ENCODE measurements at regions not wholly inside any gene's neighbourhood (a gene's known extent, or its start where the extent isn't known, plus 50 kb on each side); places are given as distances from the start of the nearest gene placed in this dataset.
A peak's percentile ranks its signal among the peaks of the same experiment; 100 is the strongest.

DNA sequence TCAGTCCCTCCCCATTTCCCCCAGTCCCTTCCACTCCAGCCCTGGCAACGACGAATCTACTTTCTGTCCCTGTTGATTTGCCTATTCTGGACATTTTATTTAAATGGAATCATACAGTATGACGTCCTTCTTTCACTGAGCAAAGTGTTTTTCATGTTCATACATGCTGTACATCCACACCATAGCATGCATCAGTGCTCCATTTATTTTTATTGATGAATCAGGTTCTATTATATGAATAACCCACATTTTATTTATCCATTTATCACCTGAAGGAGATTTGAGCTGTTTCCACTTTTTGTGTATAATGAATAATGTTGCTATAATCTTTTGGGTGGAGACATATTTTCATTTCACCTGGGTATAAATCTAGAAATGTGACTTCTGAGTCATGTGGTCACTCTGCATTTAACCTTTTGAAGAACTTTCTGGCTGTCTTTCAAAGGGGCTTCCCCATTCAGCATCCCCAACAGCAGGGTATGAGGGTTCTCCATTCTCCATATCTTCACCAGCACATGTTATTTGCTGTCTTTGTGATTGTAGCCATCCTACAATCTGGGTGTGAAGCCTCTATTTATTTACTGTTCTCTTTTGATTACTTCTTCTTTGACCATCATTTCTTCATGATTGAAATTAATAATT, 531.7 kb downstream of the ETS1 start:
- Mint-ChIP-seq H3K4me1 (no peaks in the 10 kb centered on the region), H3K4me3 (no peak overlapping the region), H3K36me3 (no peaks in the 10 kb centered on the region), H3K27ac (no peak overlapping the region), H3K9me3 (no peaks in the 10 kb centered on the region), H3K27me3 (ENCODE audit: low read depth) (no peaks in the 10 kb centered on the region)
- ChIA-PET CTCF (no interaction called here), POLR2A (no interaction called here)
- DNase-seq (ENCODE audit: low spot score) (no peak), ATAC-seq (no peak)
- TF ChIP-seq ZNF138 (CRISPR knock-in tag; conservative IDR thresholded peaks at IDR 0.05) (no peak), ZSCAN18 (CRISPR knock-in tag; IDR thresholded peaks at IDR 0.05) (no peak), ATF3 (CRISPR knock-in tag; conservative IDR thresholded peaks at IDR 0.05) (no peak)

- Mint-ChIP-seq H3K36me3 (no peaks in the 10 kb centered on the region), H3K4me3 (no peak overlapping the region), H3K4me1 (no peaks in the 10 kb centered on the region), H3K27me3 (ENCODE audit: low read depth) (no peaks in the 10 kb centered on the region), H3K27ac (no peak overlapping the region), H3K9me3 (no peaks in the 10 kb centered on the region)
- TF ChIP-seq MXD4 (CRISPR knock-in tag; IDR thresholded peaks at IDR 0.05; ENCODE audit: borderline replicate concordance) (no peak), JUN (CRISPR knock-in tag; IDR thresholded peaks at IDR 0.05) (no peak), GRHL2 (CRISPR knock-in tag; IDR thresholded peaks at IDR 0.05; ENCODE audit: insufficient replicate concordance, severe bottlenecking) (no peak)
- TF ChIP-seq, protein P1, sequence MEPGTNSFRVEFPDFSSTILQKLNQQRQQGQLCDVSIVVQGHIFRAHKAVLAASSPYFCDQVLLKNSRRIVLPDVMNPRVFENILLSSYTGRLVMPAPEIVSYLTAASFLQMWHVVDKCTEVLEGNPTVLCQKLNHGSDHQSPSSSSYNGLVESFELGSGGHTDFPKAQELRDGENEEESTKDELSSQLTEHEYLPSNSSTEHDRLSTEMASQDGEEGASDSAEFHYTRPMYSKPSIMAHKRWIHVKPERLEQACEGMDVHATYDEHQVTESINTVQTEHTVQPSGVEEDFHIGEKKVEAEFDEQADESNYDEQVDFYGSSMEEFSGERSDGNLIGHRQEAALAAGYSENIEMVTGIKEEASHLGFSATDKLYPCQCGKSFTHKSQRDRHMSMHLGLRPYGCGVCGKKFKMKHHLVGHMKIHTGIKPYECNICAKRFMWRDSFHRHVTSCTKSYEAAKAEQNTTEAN (CRISPR knock-in tag; IDR thresholded peaks at IDR 0.05): no peak
- ChIA-PET CTCF (no interaction called here), POLR2A (no interaction called here)
- no peak for DNase-seq (ENCODE audit: low spot score)
- ATAC-seq: no peak
Measured at GRCh38 chr11:128053981-128054931, 533.1 kb downstream of the ETS1 start.

DNA sequence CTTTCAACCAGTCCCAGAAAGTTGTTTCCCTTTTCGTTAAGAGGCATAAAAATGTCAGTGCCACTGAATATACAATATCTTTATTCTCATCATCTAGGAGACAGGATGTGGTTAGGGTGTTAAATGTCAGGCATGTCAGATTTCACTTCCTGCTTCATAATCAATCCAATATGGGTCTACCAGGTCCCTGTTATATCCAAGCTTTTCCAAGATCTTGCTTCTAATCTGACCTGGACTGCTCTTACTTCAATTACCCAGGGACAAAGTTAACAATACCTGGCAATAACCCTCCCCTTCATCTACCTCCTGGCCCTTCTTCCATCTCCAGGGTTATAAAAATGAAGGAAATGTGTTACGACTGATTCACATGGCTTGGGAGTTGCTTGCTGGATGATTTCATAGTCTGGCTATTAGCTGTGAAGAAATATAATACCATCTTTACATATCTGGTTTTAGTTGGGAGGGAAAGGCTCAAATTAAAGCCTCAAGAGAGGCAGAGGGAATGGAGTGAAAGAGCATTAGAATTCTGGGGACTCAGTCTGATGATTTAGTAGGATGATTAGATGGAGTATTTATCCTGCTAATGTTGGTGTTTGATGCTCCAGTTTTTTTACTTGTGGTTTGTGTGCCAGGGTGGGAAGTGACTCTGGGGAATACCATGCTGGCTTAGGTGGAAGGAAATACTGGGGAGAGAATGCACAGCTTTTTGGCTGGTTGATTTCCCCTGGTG, 534.3 kb downstream of the ETS1 start:
- DNase-seq (ENCODE audit: low spot score) (no peak), ATAC-seq (no peak)
- Mint-ChIP-seq H3K4me1 (no peaks in the 10 kb centered on the region), H3K9me3 (no peaks in the 10 kb centered on the region), H3K4me3 (no peak overlapping the region), H3K27me3 (ENCODE audit: low read depth) (no peaks in the 10 kb centered on the region), H3K27ac (no peak overlapping the region), H3K36me3 (no peaks in the 10 kb centered on the region)
- POLR2A ChIA-PET: no interaction called here
- CTCF ChIA-PET: no interaction called here
- TF ChIP-seq, protein P2, sequence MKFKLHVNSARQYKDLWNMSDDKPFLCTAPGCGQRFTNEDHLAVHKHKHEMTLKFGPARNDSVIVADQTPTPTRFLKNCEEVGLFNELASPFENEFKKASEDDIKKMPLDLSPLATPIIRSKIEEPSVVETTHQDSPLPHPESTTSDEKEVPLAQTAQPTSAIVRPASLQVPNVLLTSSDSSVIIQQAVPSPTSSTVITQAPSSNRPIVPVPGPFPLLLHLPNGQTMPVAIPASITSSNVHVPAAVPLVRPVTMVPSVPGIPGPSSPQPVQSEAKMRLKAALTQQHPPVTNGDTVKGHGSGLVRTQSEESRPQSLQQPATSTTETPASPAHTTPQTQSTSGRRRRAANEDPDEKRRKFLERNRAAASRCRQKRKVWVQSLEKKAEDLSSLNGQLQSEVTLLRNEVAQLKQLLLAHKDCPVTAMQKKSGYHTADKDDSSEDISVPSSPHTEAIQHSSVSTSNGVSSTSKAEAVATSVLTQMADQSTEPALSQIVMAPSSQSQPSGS (CRISPR knock-in tag; IDR thresholded peaks at IDR 0.05; ENCODE audit: borderline replicate concordance, low read depth): no peak
- TF ChIP-seq, protein P3, sequence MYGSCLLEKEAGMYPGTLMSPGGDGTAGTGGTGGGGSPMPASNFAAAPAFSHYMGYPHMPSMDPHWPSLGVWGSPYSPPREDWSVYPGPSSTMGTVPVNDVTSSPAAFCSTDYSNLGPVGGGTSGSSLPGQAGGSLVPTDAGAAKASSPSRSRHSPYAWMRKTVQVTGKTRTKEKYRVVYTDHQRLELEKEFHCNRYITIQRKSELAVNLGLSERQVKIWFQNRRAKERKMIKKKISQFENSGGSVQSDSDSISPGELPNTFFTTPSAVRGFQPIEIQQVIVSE (CRISPR knock-in tag; IDR thresholded peaks at IDR 0.05; ENCODE audit: borderline replicate concordance): peak; percentile 68; the same call in 1 of the 2 replicates

DNA sequence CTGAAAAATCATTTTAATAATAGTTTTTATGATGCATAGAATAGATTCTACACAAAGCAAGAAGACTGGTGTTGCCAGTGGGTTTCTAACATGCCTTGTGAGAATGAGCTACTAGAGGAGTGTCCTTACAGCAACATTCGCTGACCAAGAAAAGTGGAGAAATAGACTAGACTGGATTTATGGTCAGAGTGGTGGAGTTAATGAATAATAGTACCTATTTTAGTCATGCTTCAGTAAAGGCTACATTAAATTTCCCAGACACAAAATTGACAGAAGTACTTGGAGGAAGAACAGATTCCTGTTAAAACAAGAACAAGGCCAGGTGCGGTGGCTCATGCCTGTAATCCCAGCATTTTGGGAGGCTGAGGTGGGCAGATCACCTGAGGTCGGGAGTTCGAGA, 539.2 kb downstream of the ETS1 start:
- H3K27me3 Mint-ChIP-seq (ENCODE audit: low read depth): no peaks in the 10 kb centered on the region
- H3K9me3 Mint-ChIP-seq: no peaks in the 10 kb centered on the region
- CTCF ChIA-PET: interaction anchor here (2.0 kb wide), 1 partner anchor 110 kb away, joined by 5 read pairs; no protein-coding TSS in a partner anchor
- no peaks in the 10 kb centered on the region for H3K36me3 Mint-ChIP-seq
- POLR2A ChIA-PET: no interaction called here
- ATAC-seq (no peak), DNase-seq (ENCODE audit: low spot score) (no peak)
- H3K4me3 Mint-ChIP-seq: no peak overlapping the region
- peaks cover 9% of the 10 kb centered on the region for H3K4me1 Mint-ChIP-seq
- no peak overlapping the region for H3K27ac Mint-ChIP-seq
- TF ChIP-seq IRF2 (CRISPR knock-in tag; IDR thresholded peaks at IDR 0.05; ENCODE audit: borderline replicate concordance, low read depth) (no peak), ZNF317 (CRISPR knock-in tag; IDR thresholded peaks at IDR 0.05; ENCODE audit: borderline replicate concordance, low read depth) (no peak), NFE2L1 (CRISPR knock-in tag; IDR thresholded peaks at IDR 0.05) (no peak), CBFB (CRISPR knock-in tag; IDR thresholded peaks at IDR 0.05; ENCODE audit: low read depth) (no peak)
- TF ChIP-seq, protein P4, sequence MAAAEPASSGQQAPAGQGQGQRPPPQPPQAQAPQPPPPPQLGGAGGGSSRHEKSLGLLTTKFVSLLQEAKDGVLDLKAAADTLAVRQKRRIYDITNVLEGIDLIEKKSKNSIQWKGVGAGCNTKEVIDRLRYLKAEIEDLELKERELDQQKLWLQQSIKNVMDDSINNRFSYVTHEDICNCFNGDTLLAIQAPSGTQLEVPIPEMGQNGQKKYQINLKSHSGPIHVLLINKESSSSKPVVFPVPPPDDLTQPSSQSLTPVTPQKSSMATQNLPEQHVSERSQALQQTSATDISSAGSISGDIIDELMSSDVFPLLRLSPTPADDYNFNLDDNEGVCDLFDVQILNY (CRISPR knock-in tag; IDR thresholded peaks at IDR 0.05): no peak

Measured in WTC11 (cell line).